ENCODE measurements at regions not wholly inside any gene's neighbourhood (a gene's known extent, or its start where the extent isn't known, plus 50 kb on each side); places are given as distances from the start of the nearest gene placed in this dataset.

- no TSS peak for BruUV-seq (replicated peaks)
- Histone ChIP-seq H2AFZ (ENCODE audit: low read length) (no peak overlapping the region), H3K9me3 (ENCODE audit: low read length) (no peaks in the 10 kb centered on the region), H3K27me3 (ENCODE audit: control insufficient read depth in 1 of 2, insufficient read depth in 2 of 2, low read length in 2 of 2) (no peaks in the 10 kb centered on the region), H3K9ac (ENCODE audit: insufficient read depth, low read depth, low read length) (no peak overlapping the region), H3K4me3 (replicated peaks in 1 of 3; ENCODE audit: insufficient read depth in 1 of 3, low read depth in 2 of 3, low read length in 3 of 3) (no peak overlapping the region), H3K27ac (ENCODE audit: extremely low read length, insufficient read depth, low read length) (no peak overlapping the region), H3K36me3 (replicated peaks in 1 of 2; ENCODE audit: control insufficient read depth in 1 of 2, insufficient read depth in 2 of 2, low read length in 2 of 2) (no peaks in the 10 kb centered on the region; a peak in 1 of 5 replicates), H3K4me2 (ENCODE audit: low read depth, low read length) (no peak overlapping the region), H3K79me2 (ENCODE audit: insufficient read depth, low read length) (no peaks in the 10 kb centered on the region), H3K4me1 (ENCODE audit: insufficient read depth, low read length) (no peaks in the 10 kb centered on the region), H4K20me1 (ENCODE audit: insufficient read depth, low read length) (no peaks in the 10 kb centered on the region)
- in situ Hi-C loops (cut with HindIII; ENCODE audit: extremely low pct_ligation_motif_present, low pct_unique_long_range_greater_than_20kb) = no loop called here
- FAIRE-seq (no peak), ATAC-seq (no peak), DNase-seq (ENCODE audit: low spot score) (no peak)
- CTCF ChIA-PET (ENCODE audit: low intra/inter-chr PET ratio, low total read pairs) = no interaction called here
- TF ChIP-seq ZNF12 (CRISPR knock-in tag; IDR thresholded peaks at IDR 0.05) (no peak), SP1 (IDR thresholded peaks at IDR 0.05) (no peak), SP1 (CRISPR knock-in tag; IDR thresholded peaks at IDR 0.05) (no peak), GABPB1 (CRISPR knock-in tag; IDR thresholded peaks at IDR 0.05) (no peak), POLR2AphosphoS5 (IDR thresholded peaks at IDR 0.05; ENCODE audit: low read depth, low read length) (no peak), ATF2 (CRISPR knock-in tag; IDR thresholded peaks at IDR 0.05) (no peak)
- POLR2A ChIA-PET = no interaction called here
- WGBS (ENCODE audit: low lambda C conversion rate) = 67% methylated on average over 3 of the region's 3 CpGs
- intact Hi-C loops (cut with micrococcal nuclease; ENCODE audit: unreplicated experiment) = no loop called here
Observed at GRCh38 chr1:183710734-183711133, 57.6 kb upstream of the APOBEC4 start.

DNA sequence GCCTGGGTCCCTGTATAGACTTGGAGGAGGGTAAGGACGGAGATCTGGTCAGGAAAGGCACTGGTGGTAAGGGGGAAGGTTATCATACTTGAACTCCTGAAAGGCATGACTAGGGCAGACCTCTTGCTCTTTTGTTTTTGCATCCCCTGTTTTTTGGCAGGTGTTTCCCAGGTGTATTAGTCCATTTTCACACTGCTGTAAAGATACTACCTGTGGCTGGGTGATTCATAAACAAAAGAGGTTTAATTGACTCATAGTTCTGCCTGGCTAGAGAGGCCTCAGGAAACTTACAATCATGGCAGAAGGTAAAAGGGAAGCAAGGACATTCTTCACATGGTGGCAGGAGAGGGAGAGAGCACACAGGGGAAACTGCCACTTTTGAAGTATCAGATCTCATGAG lies 57.2 kb upstream of the APOBEC4 start:
- H3K36me3 ChIP-seq (replicated peaks in 1 of 2; ENCODE audit: control insufficient read depth in 1 of 2, insufficient read depth in 2 of 2, low read length in 2 of 2) = no peaks in the 10 kb centered on the region; a peak in 1 of 5 replicates
- WGBS (ENCODE audit: low lambda C conversion rate) = 100% methylated on average over 1 of the region's 1 CpG
- intact Hi-C loops (cut with micrococcal nuclease; ENCODE audit: unreplicated experiment) (no loop called here), in situ Hi-C loops (cut with HindIII; ENCODE audit: extremely low pct_ligation_motif_present, low pct_unique_long_range_greater_than_20kb) (no loop called here)
- no peak for FAIRE-seq
- BruUV-seq (replicated peaks) = no TSS peak
- ChIA-PET CTCF (ENCODE audit: low intra/inter-chr PET ratio, low total read pairs) (no interaction called here), POLR2A (no interaction called here)
- no peak overlapping the region for H3K9ac ChIP-seq (ENCODE audit: insufficient read depth, low read depth, low read length)
- H3K4me1 ChIP-seq (ENCODE audit: insufficient read depth, low read length) = no peaks in the 10 kb centered on the region
- DNase-seq (ENCODE audit: low spot score) = no peak
- no peaks in the 10 kb centered on the region for H3K79me2 ChIP-seq (ENCODE audit: insufficient read depth, low read length)
- no peaks in the 10 kb centered on the region for H4K20me1 ChIP-seq (ENCODE audit: insufficient read depth, low read length)
- H3K4me2 ChIP-seq (ENCODE audit: low read depth, low read length) = no peak overlapping the region
- no peaks in the 10 kb centered on the region for H3K9me3 ChIP-seq (ENCODE audit: low read length)
- no peak overlapping the region for H2AFZ ChIP-seq (ENCODE audit: low read length)
- H3K27me3 ChIP-seq (ENCODE audit: control insufficient read depth in 1 of 2, insufficient read depth in 2 of 2, low read length in 2 of 2) = no peaks in the 10 kb centered on the region
- H3K4me3 ChIP-seq (replicated peaks in 1 of 3; ENCODE audit: insufficient read depth in 1 of 3, low read depth in 2 of 3, low read length in 3 of 3) = no peak overlapping the region
- H3K27ac ChIP-seq (ENCODE audit: extremely low read length, insufficient read depth, low read length) = no peak overlapping the region
- no peak for ATAC-seq
- no peak for TF ChIP-seq RBM39 (IDR thresholded peaks at IDR 0.05; ENCODE audit: low read depth, low read length, poor library complexity, severe bottlenecking)
- TF ChIP-seq KAT8 (CRISPR knock-in tag; IDR thresholded peaks at IDR 0.05) = no peak
- no peak for TF ChIP-seq KDM6A (CRISPR knock-in tag; IDR thresholded peaks at IDR 0.05; ENCODE audit: low read depth)
- TF ChIP-seq, protein P1, sequence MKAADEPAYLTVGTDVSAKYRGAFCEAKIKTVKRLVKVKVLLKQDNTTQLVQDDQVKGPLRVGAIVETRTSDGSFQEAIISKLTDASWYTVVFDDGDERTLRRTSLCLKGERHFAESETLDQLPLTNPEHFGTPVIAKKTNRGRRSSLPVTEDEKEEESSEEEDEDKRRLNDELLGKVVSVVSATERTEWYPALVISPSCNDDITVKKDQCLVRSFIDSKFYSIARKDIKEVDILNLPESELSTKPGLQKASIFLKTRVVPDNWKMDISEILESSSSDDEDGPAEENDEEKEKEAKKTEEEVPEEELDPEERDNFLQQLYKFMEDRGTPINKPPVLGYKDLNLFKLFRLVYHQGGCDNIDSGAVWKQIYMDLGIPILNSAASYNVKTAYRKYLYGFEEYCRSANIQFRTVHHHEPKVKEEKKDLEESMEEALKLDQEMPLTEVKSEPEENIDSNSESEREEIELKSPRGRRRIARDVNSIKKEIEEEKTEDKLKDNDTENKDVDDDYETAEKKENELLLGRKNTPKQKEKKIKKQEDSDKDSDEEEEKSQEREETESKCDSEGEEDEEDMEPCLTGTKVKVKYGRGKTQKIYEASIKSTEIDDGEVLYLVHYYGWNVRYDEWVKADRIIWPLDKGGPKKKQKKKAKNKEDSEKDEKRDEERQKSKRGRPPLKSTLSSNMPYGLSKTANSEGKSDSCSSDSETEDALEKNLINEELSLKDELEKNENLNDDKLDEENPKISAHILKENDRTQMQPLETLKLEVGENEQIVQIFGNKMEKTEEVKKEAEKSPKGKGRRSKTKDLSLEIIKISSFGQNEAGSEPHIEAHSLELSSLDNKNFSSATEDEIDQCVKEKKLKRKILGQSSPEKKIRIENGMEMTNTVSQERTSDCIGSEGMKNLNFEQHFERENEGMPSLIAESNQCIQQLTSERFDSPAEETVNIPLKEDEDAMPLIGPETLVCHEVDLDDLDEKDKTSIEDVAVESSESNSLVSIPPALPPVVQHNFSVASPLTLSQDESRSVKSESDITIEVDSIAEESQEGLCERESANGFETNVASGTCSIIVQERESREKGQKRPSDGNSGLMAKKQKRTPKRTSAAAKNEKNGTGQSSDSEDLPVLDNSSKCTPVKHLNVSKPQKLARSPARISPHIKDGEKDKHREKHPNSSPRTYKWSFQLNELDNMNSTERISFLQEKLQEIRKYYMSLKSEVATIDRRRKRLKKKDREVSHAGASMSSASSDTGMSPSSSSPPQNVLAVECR (CRISPR knock-in tag; IDR thresholded peaks at IDR 0.05; ENCODE audit: borderline replicate concordance) = no peak
- TF ChIP-seq ZNF232 (CRISPR knock-in tag; IDR thresholded peaks at IDR 0.05; ENCODE audit: borderline replicate concordance) = no peak

Data from HepG2 (cell line).